Mucosa of descending colon (tissue), 3 donors: ENCODE measurements at regions not wholly inside any gene's neighbourhood (a gene's known extent, or its start where the extent isn't known, plus 50 kb on each side); places are given as distances from the start of the nearest gene placed in this dataset.
"Not testable (repeated sequence)": the region's sequence is repeated elsewhere in the genome, so short reads cannot be mapped to it uniquely, and the experiment has no call there.

Source experiments
- ATAC-seq: fragments of 200-7000 bp; cut with Tn5 transposase; one replicate; pipeline ENCODE4 v1.9.1; 2020; ENCODE audit warnings: mild to moderate bottlenecking, moderate library complexity
- DNase-seq, 3 donors: peaks; one replicate each; pipeline ENCODE4 v3.0.0-alpha.2; 2020
- H3K36me3 ChIP-seq: fragments of 200-600 bp; one replicate; pipeline ENCODE4 v1.8.0; 2021; ENCODE audit warnings: low read depth, mild to moderate bottlenecking
- H3K4me1 ChIP-seq: fragments of 200-600 bp; one replicate; pipeline ENCODE4 v1.8.0; 2021; ENCODE audit warnings: low read depth, mild to moderate bottlenecking
- H3K4me3 ChIP-seq: fragments of 200-600 bp; one replicate; pipeline ENCODE4 v1.8.0; 2021; ENCODE audit warnings: mild to moderate bottlenecking
- H3K9me3 ChIP-seq: fragments of 200-600 bp; one replicate; pipeline ENCODE4 v1.8.0; 2021; ENCODE audit warnings: mild to moderate bottlenecking
- intact Hi-C, 2 donors: fragments of 100-400 bp; cut with DNase I in 1 of 2; cut with micrococcal nuclease in 1 of 2; formaldehyde crosslinking; loops; one replicate each; pipeline versions ENCODE4 v1.11.0 to v1.11.1; 2022; cut with DNase I, micrococcal nuclease
- TF ChIP-seq, protein P1 (sequence below): fragments of 200-600 bp; IDR thresholded peaks from one replicate; pipeline ENCODE4 v1.8.0; 2022; ENCODE audit warnings: antibody characterized with exemption, mild to moderate bottlenecking
- donor health status: DM: no; HTN: no; CAD: no; lungs with moderate emphysema.
- donor health status: DM: no; HTN: no; CAD: no.
- donor health status: DM: no; HTN: yes; CAD: no.

GRCh38 chr12:91640021-91640420, 457.4 kb upstream of the DCN start:
- no peaks in the 10 kb centered on the region for H3K4me1 ChIP-seq
- intact Hi-C loops, result no loop called here
- TF ChIP-seq, protein P1, sequence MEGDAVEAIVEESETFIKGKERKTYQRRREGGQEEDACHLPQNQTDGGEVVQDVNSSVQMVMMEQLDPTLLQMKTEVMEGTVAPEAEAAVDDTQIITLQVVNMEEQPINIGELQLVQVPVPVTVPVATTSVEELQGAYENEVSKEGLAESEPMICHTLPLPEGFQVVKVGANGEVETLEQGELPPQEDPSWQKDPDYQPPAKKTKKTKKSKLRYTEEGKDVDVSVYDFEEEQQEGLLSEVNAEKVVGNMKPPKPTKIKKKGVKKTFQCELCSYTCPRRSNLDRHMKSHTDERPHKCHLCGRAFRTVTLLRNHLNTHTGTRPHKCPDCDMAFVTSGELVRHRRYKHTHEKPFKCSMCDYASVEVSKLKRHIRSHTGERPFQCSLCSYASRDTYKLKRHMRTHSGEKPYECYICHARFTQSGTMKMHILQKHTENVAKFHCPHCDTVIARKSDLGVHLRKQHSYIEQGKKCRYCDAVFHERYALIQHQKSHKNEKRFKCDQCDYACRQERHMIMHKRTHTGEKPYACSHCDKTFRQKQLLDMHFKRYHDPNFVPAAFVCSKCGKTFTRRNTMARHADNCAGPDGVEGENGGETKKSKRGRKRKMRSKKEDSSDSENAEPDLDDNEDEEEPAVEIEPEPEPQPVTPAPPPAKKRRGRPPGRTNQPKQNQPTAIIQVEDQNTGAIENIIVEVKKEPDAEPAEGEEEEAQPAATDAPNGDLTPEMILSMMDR, result no peak
- H3K4me3 ChIP-seq, result no peak overlapping the region
- ATAC-seq, result no peak
- H3K36me3 ChIP-seq, result no peaks in the 10 kb centered on the region
- H3K9me3 ChIP-seq, result no peaks in the 10 kb centered on the region
- DNase-seq, result no peak

GRCh38 chr12:91639327-91639726, 456.7 kb upstream of the DCN start:
- H3K9me3 ChIP-seq, result no peaks in the 10 kb centered on the region
- intact Hi-C loops, result no loop called here
- no peaks in the 10 kb centered on the region for H3K4me1 ChIP-seq
- H3K36me3 ChIP-seq, result no peaks in the 10 kb centered on the region
- ATAC-seq, result no peak
- TF ChIP-seq, protein P1, result no peak
- H3K4me3 ChIP-seq, result no peak overlapping the region
- no peak for DNase-seq

- DNase-seq (no peak), ATAC-seq (peak; percentile 72)
- H3K9me3 ChIP-seq, result no peaks in the 10 kb centered on the region
- TF ChIP-seq, protein P1, result no peak
- intact Hi-C loops, result no loop called here
- H3K4me3 ChIP-seq, result no peak overlapping the region
- H3K36me3 ChIP-seq, result no peaks in the 10 kb centered on the region
- no peaks in the 10 kb centered on the region for H3K4me1 ChIP-seq
These were observed 455.4 kb upstream of the DCN start for GRCh38 chr12:91637789-91638624.

- DNase-seq, result no peak
- Histone ChIP-seq H3K9me3 (no peaks in the 10 kb centered on the region), H3K4me1 (no peaks in the 10 kb centered on the region), H3K4me3 (no peak overlapping the region), H3K36me3 (no peaks in the 10 kb centered on the region)
- TF ChIP-seq, protein P1, result no peak
- no peak for ATAC-seq
- intact Hi-C loops, result no loop called here
These were observed 454.1 kb upstream of the DCN start for GRCh38 chr12:91636721-91637120.

DNA sequence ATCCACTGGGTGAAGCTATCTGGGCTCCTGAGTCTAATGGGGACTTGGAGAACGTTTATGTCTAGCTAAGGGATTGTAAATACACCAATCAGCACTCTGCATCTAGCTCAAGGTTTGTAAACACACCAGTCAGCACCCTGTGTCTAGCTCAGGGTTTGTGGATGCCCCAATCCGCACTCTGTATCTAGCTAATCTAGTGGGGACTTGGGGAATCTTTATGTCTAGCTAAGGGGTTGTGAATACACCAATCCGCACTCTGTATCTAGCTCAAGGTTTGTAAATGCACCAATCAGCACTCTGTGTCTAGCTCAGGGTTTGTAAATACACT, 451.7 kb upstream of the DCN start:
- ATAC-seq, result not testable (repeated sequence)

DNA sequence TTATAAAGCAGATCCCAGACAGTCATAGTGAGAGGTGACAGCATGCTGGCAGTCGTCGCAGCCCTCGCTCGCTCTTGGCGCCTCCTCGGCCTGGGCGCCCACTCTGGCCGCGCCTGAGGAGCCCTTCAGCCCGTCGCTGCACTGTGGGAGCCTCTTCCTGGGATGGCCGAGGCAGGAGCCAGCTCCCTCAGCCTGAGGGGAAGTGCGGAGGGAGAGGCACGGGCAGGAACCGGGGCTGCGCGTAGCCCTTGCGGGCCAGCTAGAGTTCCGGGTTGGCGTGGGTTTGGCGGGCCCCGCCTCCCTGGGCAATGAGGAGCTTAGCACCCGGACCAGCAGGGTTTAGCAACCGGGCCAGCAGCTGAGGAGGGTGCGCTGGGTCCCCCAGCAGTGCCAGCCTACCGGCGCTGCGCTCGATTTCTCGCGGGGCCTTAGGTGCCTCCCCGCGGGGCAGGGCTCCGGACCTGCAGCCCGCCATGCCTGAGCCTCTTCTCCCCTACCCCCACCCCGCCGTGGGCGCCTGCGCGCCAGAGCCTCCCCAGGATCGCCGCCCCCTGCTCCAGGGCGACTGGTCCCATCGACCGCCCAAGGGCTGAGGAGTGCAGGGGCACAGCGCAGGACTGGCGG, 451.2 kb upstream of the DCN start:
- ATAC-seq (no peak), DNase-seq (no peak)
- Histone ChIP-seq H3K36me3 (no peaks in the 10 kb centered on the region), H3K4me3 (no peak overlapping the region), H3K4me1 (no peaks in the 10 kb centered on the region), H3K9me3 (no peaks in the 10 kb centered on the region)
- intact Hi-C loops, result no loop called here
- TF ChIP-seq, protein P1, result no peak

More for the DNA sequence above, 451.7 kb upstream of the DCN start:
- H3K4me1 ChIP-seq, DNase-seq, H3K9me3 ChIP-seq, H3K36me3 ChIP-seq, intact Hi-C loops, H3K4me3 ChIP-seq: not testable (repeated sequence)
